ENCODE measurements at regions not wholly inside any gene's neighbourhood (a gene's known extent, or its start where the extent isn't known, plus 50 kb on each side); places are given as distances from the start of the nearest gene placed in this dataset.

GRCh38 chr14:21991130-21991529 lies 317.5 kb upstream of the OR4E1 start:
- no peak for DNase-seq (ENCODE audit: low read depth)

- no peak for DNase-seq (ENCODE audit: low read depth)
Measured at GRCh38 chr14:21990116-21990515, 316.5 kb upstream of the OR4E1 start.

- DNase-seq (ENCODE audit: low read depth), result peak; percentile 51
Measured at GRCh38 chr14:21989090-21989489, 315.5 kb upstream of the OR4E1 start.

- no peak for DNase-seq (ENCODE audit: low read depth)
Measured at GRCh38 chr14:21988413-21988812, 314.8 kb upstream of the OR4E1 start.

- peak; percentile 56 for DNase-seq (ENCODE audit: low read depth)
Measured at GRCh38 chr14:21987937-21988336, 314.3 kb upstream of the OR4E1 start.

GRCh38 chr14:21985081-21985480 lies 311.5 kb upstream of the OR4E1 start:
- peak; percentile 67 for DNase-seq (ENCODE audit: low read depth)

GRCh38 chr14:21978999-21979314 lies 305.3 kb upstream of the OR4E1 start:
- no peak for DNase-seq (ENCODE audit: low read depth)

GRCh38 chr14:21978184-21978998 lies 304.8 kb upstream of the OR4E1 start:
- peak; percentile 66 for DNase-seq (ENCODE audit: low read depth)

GRCh38 chr14:21974741-21975140 lies 301.1 kb upstream of the OR4E1 start:
- DNase-seq (ENCODE audit: low read depth), result no peak

- DNase-seq (ENCODE audit: low read depth), result no peak
Measured at GRCh38 chr14:21965042-21965441, 291.4 kb upstream of the OR4E1 start.

GRCh38 chr14:21964180-21964579 lies 290.6 kb upstream of the OR4E1 start:
- DNase-seq (ENCODE audit: low read depth), result no peak

- DNase-seq (ENCODE audit: low read depth), result no peak
Measured at GRCh38 chr14:21960636-21961035, 287.0 kb upstream of the OR4E1 start.

GRCh38 chr14:21941885-21942284 lies 268.3 kb upstream of the OR4E1 start:
- no peak for DNase-seq (ENCODE audit: low read depth)

- DNase-seq (ENCODE audit: low read depth), result peak; percentile 47
Measured at GRCh38 chr14:21940887-21941856, 267.6 kb upstream of the OR4E1 start.

- no peak for DNase-seq (ENCODE audit: low read depth)
Measured at GRCh38 chr14:21939836-21940235, 266.2 kb upstream of the OR4E1 start.

GRCh38 chr14:21937996-21938395 lies 264.4 kb upstream of the OR4E1 start:
- no peak for DNase-seq (ENCODE audit: low read depth)

- no peak for DNase-seq (ENCODE audit: low read depth)
Measured at GRCh38 chr14:21933681-21934080, 260.1 kb upstream of the OR4E1 start.

GRCh38 chr14:21924479-21924878 lies 250.9 kb upstream of the OR4E1 start:
- peak; percentile 11 for DNase-seq (ENCODE audit: low read depth)

GRCh38 chr14:21923820-21924219 lies 250.2 kb upstream of the OR4E1 start:
- no peak for DNase-seq (ENCODE audit: low read depth)

- no peak for DNase-seq (ENCODE audit: low read depth)
Measured at GRCh38 chr14:21921453-21921852, 247.8 kb upstream of the OR4E1 start.

GRCh38 chr14:21917699-21918436 lies 244.2 kb upstream of the OR4E1 start:
- peak; percentile 66 for DNase-seq (ENCODE audit: low read depth)

- peak; percentile 60 for DNase-seq (ENCODE audit: low read depth)
Measured at GRCh38 chr14:21915826-21916225, 242.2 kb upstream of the OR4E1 start.

All from Daoy (cell line).